Activated naive CD8-positive, alpha-beta T cell treated with anti-CD3 and anti-CD28 coated beads, Interleukin-2, amount 50 U/mL, for 24 hours (primary cell): ENCODE measurements at regions not wholly inside any gene's neighbourhood (a gene's known extent, or its start where the extent isn't known, plus 50 kb on each side); places are given as distances from the start of the nearest gene placed in this dataset.

ENCODE experiments used
- ATAC-seq: fragments of 150-1000 bp; cut with Tn5 transposase; one replicate; pipeline ENCODE4 v1.10.0; 2021
- DNase-seq: peaks from one replicate; pipeline ENCODE4 v3.0.0; 2021
- H3K27ac Mint-ChIP-seq: one replicate; pipeline ENCODE4 v1.8.0; 2021; ENCODE audit warnings: mild to moderate bottlenecking, mixed read lengths
- H3K27me3 Mint-ChIP-seq: one replicate; pipeline ENCODE4 v1.8.0; 2021; ENCODE audit warnings: mixed read lengths
- H3K36me3 Mint-ChIP-seq: one replicate; pipeline ENCODE4 v1.8.0; 2021; ENCODE audit warnings: low read depth, mixed read lengths
- H3K4me1 Mint-ChIP-seq: one replicate; pipeline ENCODE4 v1.8.0; 2021; ENCODE audit warnings: mixed read lengths
- H3K4me3 Mint-ChIP-seq: one replicate; pipeline ENCODE4 v1.8.0; 2021; ENCODE audit warnings: mild to moderate bottlenecking, moderate library complexity, mixed read lengths
- H3K9me3 Mint-ChIP-seq: one replicate; pipeline ENCODE4 v1.8.0; 2021; ENCODE audit warnings: mixed read lengths

DNA sequence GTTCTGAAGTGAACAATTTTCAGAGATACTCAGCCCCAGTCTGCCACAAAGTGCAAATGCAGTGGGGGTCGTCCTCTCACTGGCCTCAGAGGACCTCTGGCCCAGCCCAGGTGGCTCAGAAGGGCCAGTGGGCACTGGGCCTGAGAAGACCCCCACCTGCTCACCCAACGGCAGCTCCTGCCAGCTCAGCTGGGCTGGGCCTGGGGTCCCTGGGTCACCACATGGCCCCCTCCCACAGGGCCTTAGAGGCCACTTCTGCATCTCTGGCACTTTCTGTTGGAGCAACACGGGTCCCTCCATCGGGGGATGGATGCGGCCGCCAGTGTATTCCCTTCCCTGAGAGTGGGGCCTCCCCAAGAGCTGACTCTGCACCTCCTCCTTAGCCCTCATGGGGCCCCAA lies 262.7 kb upstream of the KCNH8 start:
- Mint-ChIP-seq H3K4me3 (no peak overlapping the region), H3K36me3 (no peaks in the 10 kb centered on the region), H3K27ac (no peak overlapping the region), H3K4me1 (peaks cover 5% of the 10 kb centered on the region), H3K9me3 (peaks cover 11% of the 10 kb centered on the region), H3K27me3 (peaks cover 3% of the 10 kb centered on the region)
- DNase-seq = no peak
- no peak for ATAC-seq

DNA sequence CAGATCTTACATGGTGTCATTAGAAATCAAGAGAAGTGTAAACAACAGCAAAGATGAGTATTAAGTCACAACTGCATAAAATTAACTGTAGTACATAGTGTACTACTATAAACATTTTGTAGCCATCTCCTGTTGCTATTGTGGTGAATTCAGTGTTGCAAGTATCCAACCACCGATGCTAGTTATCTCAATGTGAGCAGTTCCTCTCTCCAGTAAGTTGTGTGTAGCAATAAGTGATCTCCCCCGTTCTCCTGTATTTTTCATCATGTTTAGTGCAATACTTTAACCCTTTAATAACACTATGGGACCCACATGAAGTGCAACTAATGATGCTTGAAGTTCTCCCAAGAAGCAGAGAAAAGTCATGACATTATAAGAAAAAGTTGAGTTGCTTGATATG lies 264.7 kb upstream of the KCNH8 start:
- Mint-ChIP-seq H3K4me3 (no peak overlapping the region), H3K27me3 (peaks cover 3% of the 10 kb centered on the region), H3K27ac (no peak overlapping the region), H3K36me3 (no peaks in the 10 kb centered on the region), H3K9me3 (peaks cover 11% of the 10 kb centered on the region), H3K4me1 (no peaks in the 10 kb centered on the region)
- DNase-seq = no peak
- ATAC-seq = no peak

- DNase-seq (no peak), ATAC-seq (no peak)
- Mint-ChIP-seq H3K27ac (no peak overlapping the region), H3K4me1 (peaks cover 5% of the 10 kb centered on the region), H3K36me3 (no peaks in the 10 kb centered on the region), H3K4me3 (no peak overlapping the region), H3K9me3 (peaks cover 4% of the 10 kb centered on the region), H3K27me3 (no peaks in the 10 kb centered on the region)
Observed at GRCh38 chr3:18880691-18881090, 267.6 kb upstream of the KCNH8 start.

GRCh38 chr3:18872466-18872865 lies 275.8 kb upstream of the KCNH8 start:
- Mint-ChIP-seq H3K4me1 (peaks cover 57% of the 10 kb centered on the region), H3K4me3 (no peak overlapping the region), H3K36me3 (peaks cover 2% of the 10 kb centered on the region), H3K27ac (peak overlapping the region; percentile 4), H3K27me3 (no peaks in the 10 kb centered on the region), H3K9me3 (peaks cover 10% of the 10 kb centered on the region)
- DNase-seq = no peak
- peak; percentile 50 for ATAC-seq

DNA sequence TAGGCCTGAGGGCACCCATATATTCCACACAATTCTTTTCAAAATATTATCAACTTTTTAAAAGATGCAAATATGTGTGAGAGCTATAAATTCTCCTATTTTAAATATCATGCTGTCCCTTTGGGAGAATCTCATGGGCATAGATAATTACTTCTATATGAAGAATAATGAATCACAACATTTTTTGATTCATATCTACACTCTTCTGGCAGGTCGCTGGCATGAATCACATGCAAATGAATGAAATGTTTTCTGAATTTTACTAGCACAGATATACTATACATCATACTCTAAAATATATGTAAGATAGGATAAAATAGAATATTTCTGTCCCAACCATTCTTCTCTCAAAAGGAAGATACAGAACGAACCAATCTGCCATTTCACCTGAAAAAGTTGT lies 277.7 kb upstream of the KCNH8 start:
- Mint-ChIP-seq H3K27me3 (no peaks in the 10 kb centered on the region), H3K4me3 (peak overlapping the region; percentile 50), H3K9me3 (peaks cover 10% of the 10 kb centered on the region), H3K27ac (peak overlapping the region; percentile 94), H3K4me1 (peaks cover 53% of the 10 kb centered on the region), H3K36me3 (peaks cover 5% of the 10 kb centered on the region)
- peak; percentile 59 for ATAC-seq
- no peak for DNase-seq

DNA sequence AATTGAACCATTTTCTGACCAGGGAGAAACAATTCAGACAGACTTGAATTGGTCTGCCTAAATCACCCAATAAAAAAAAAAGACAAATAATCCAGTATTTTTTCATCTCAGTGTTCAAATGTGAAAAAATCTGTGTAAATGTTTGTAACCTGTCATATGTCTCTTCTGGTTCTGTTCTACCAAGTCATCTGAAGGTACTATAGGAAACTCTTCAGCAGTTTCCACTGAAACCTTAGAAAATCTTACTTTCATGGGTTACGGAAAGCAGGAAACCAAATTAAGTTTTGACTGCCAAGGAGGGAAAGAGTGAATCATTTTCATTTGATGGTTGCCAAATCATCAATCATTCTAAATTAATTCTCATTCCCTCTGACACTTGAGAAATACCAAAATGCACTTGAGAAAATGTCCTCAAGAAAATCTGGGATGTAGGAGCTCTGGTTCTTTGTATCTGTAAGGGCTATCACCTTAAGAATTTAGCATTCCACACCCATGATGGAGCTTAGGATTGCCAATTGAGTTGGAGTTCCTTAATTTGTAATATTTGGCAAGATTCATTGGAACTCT lies 278.2 kb upstream of the KCNH8 start:
- no peaks in the 10 kb centered on the region for H3K27me3 Mint-ChIP-seq
- H3K27ac Mint-ChIP-seq = peak overlapping the region; percentile 94
- H3K9me3 Mint-ChIP-seq = peaks cover 10% of the 10 kb centered on the region
- H3K4me3 Mint-ChIP-seq = peak overlapping the region; percentile 50
- no peak for DNase-seq
- peaks cover 5% of the 10 kb centered on the region for H3K36me3 Mint-ChIP-seq
- H3K4me1 Mint-ChIP-seq = peaks cover 55% of the 10 kb centered on the region
- peak; percentile 59 for ATAC-seq

DNA sequence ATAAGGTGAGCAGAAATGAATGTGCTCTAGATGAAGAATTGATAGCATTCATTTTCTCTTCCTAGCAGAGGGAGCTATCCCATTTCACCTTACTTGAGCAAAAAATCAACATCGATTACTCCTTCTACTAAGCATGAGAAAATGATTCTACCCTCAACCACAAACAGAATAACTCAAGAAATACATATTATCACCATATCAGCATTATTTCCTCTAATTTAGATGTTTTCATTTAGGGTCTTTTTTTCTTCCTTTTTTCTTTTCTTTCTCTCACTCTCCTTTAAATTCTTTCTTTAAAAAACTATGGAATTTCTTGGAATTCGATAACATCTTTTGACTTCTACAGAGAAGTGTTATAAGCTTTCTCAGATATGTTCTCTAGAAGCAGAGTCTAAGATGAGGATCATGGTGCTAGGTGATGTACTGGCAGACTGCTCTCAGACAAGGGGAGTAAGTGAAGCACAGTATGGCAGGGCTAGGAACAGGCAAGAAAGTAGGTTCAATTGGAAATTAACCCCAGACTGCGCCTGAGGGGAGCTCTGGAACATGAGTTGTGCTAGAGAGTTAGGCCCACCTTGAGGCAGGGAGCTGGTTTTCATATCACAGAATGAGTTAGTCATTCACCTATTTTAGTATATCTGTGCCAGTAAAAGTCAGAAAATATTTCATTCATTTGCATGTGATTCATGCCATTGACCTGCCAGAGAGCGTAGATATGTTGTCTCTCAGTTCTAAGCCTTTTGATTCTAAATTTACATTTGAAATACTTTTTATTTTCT lies 279.2 kb upstream of the KCNH8 start:
- peaks cover 5% of the 10 kb centered on the region for H3K36me3 Mint-ChIP-seq
- peaks cover 53% of the 10 kb centered on the region for H3K4me1 Mint-ChIP-seq
- peak; percentile 46 for DNase-seq
- peak overlapping the region; percentile 94 for H3K27ac Mint-ChIP-seq
- no peaks in the 10 kb centered on the region for H3K27me3 Mint-ChIP-seq
- ATAC-seq = peak; percentile 90
- H3K9me3 Mint-ChIP-seq = peaks cover 10% of the 10 kb centered on the region
- H3K4me3 Mint-ChIP-seq = peak overlapping the region; percentile 50

GRCh38 chr3:18866899-18867298 lies 281.4 kb upstream of the KCNH8 start:
- H3K4me1 Mint-ChIP-seq = peaks cover 35% of the 10 kb centered on the region
- H3K27me3 Mint-ChIP-seq = no peaks in the 10 kb centered on the region
- H3K27ac Mint-ChIP-seq = no peak overlapping the region
- peaks cover 5% of the 10 kb centered on the region for H3K9me3 Mint-ChIP-seq
- ATAC-seq = no peak
- DNase-seq = no peak
- no peak overlapping the region for H3K4me3 Mint-ChIP-seq
- peaks cover 5% of the 10 kb centered on the region for H3K36me3 Mint-ChIP-seq

- no peak for ATAC-seq
- Mint-ChIP-seq H3K9me3 (no peaks in the 10 kb centered on the region), H3K27ac (no peak overlapping the region), H3K4me1 (peaks cover 20% of the 10 kb centered on the region), H3K36me3 (peaks cover 5% of the 10 kb centered on the region), H3K4me3 (no peak overlapping the region), H3K27me3 (no peaks in the 10 kb centered on the region)
- DNase-seq = no peak
Observed at GRCh38 chr3:18864933-18865731, 283.2 kb upstream of the KCNH8 start.

DNA sequence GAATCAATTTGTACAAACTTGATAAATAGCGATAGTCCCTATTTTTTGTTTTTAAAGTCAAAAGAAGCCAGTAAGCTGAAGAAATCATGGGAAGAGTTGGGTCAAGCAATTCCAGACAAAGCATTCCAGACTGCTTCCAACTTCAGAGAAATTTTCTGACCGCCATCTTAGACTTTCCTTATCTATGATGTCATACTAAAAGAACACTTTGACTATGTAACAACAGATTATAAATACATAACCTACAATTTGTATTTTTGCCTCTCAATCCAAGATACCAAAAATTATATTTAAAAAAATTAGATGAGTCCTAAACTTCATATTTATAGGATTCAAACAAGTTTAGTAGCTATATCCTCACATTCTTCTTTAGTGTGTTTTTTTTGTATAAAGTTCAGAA lies 286.2 kb upstream of the KCNH8 start:
- ATAC-seq (no peak), DNase-seq (no peak)
- Mint-ChIP-seq H3K9me3 (no peaks in the 10 kb centered on the region), H3K4me1 (peaks cover 2% of the 10 kb centered on the region), H3K36me3 (peaks cover 2% of the 10 kb centered on the region), H3K4me3 (no peak overlapping the region), H3K27ac (no peak overlapping the region), H3K27me3 (no peaks in the 10 kb centered on the region)

GRCh38 chr3:18861137-18861536 lies 287.2 kb upstream of the KCNH8 start:
- Mint-ChIP-seq H3K27ac (no peak overlapping the region), H3K4me1 (peaks cover 2% of the 10 kb centered on the region), H3K36me3 (no peaks in the 10 kb centered on the region), H3K9me3 (no peaks in the 10 kb centered on the region), H3K4me3 (no peak overlapping the region), H3K27me3 (peaks cover 2% of the 10 kb centered on the region)
- DNase-seq = no peak
- no peak for ATAC-seq

GRCh38 chr3:18853269-18853668 lies 295.0 kb upstream of the KCNH8 start:
- H3K27ac Mint-ChIP-seq = no peak overlapping the region
- peaks cover 8% of the 10 kb centered on the region for H3K27me3 Mint-ChIP-seq
- H3K4me3 Mint-ChIP-seq = no peak overlapping the region
- no peaks in the 10 kb centered on the region for H3K4me1 Mint-ChIP-seq
- no peaks in the 10 kb centered on the region for H3K36me3 Mint-ChIP-seq
- no peaks in the 10 kb centered on the region for H3K9me3 Mint-ChIP-seq
- DNase-seq = no peak
- ATAC-seq = no peak

GRCh38 chr3:18847583-18848197 lies 300.6 kb upstream of the KCNH8 start:
- H3K27ac Mint-ChIP-seq = no peak overlapping the region
- no peaks in the 10 kb centered on the region for H3K36me3 Mint-ChIP-seq
- H3K4me3 Mint-ChIP-seq = no peak overlapping the region
- peaks cover 7% of the 10 kb centered on the region for H3K4me1 Mint-ChIP-seq
- H3K9me3 Mint-ChIP-seq = no peaks in the 10 kb centered on the region
- ATAC-seq = no peak
- no peaks in the 10 kb centered on the region for H3K27me3 Mint-ChIP-seq
- no peak for DNase-seq

- no peak for ATAC-seq
- no peak overlapping the region for H3K27ac Mint-ChIP-seq
- peaks cover 7% of the 10 kb centered on the region for H3K4me1 Mint-ChIP-seq
- no peaks in the 10 kb centered on the region for H3K36me3 Mint-ChIP-seq
- no peak for DNase-seq
- H3K27me3 Mint-ChIP-seq = no peaks in the 10 kb centered on the region
- H3K4me3 Mint-ChIP-seq = no peak overlapping the region
- no peaks in the 10 kb centered on the region for H3K9me3 Mint-ChIP-seq
Observed at GRCh38 chr3:18843983-18844382, 304.3 kb upstream of the KCNH8 start.
